Ovary (tissue), 3 donors: ENCODE measurements at regions not wholly inside any gene's neighbourhood (a gene's known extent, or its start where the extent isn't known, plus 50 kb on each side); places are given as distances from the start of the nearest gene placed in this dataset.

ENCODE experiments used
- CTCF ChIP-seq, 3 donors: fragments of 450-650 bp in 2 of 3; fragments of 200-600 bp in 1 of 3; IDR thresholded peaks; one replicate each; pipeline versions ENCODE4 v1.5.1 to v1.8.0; 2016 to 2022; ENCODE audit warnings: antibody characterized with exemption in 3 of 3, mild to moderate bottlenecking in 1 of 3
- POLR2A ChIP-seq: fragments of 450-650 bp; IDR thresholded peaks from one replicate; pipeline ENCODE4 v1.6.1; 2017; ENCODE audit warnings: antibody characterized with exemption, mild to moderate bottlenecking, moderate library complexity
- donor health status: DM: no; HTN: no; CAD: no.

DNA sequence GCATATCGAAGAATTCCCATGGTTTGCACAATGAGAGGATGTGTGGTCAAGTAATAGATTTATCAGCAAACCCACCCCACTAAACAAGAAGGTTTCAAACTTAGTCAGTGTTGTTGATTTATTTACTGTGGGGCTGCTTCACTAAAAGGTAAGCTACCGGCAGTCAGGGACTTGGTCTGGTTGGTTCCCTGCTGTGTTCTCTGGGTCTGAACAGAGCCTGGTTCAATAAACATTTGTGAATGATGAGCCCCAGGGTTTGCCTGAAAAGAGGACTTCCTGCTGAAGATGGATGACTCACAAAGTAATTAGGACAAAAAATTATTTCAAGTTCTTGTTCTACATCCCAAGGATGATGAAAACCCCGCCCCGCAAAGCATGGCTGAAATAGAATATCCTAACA is 108.3 kb downstream of the SPP2 start:
- TF ChIP-seq POLR2A (no peak), CTCF (IDR thresholded peaks at IDR 0.05) (no peak)
